ENCODE measurements at regions not wholly inside any gene's neighbourhood (a gene's known extent, or its start where the extent isn't known, plus 50 kb on each side); places are given as distances from the start of the nearest gene placed in this dataset.
"Not testable (repeated sequence)": the region's sequence is repeated elsewhere in the genome, so short reads cannot be mapped to it uniquely, and the experiment has no call there.

DNA sequence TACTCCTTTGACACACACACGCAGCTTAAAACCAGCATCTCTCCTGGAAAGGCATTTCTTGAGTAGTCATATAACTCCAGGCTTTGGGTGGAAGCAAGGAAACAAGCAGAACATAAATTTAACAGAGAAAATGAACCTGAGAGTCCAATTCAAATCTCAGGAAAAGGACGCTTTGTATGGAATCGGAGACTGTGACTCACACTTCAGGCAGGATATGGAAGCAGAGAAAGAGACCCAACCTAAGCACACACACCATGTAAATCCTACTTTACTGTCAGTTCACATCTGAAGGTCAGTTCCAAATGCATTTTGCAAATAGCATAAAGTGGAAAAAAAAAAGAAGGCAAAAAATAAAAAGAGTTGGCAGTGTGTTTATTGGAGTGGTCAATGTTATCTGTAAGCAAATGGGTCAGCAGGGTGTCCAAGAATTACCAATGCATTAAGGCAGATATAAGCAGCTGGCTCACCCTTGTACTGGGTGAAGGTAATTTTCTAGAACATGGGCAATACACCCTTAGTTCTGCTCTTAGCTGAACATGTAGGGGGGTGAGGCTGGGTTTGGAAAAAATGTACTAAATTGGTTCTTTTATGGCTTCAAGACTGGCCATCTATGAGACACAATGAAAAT is 283.7 kb upstream of the NT5E start:
- DNase-seq = no peak
- Histone ChIP-seq H3K9me3 (replicated peaks) (no peaks in the 10 kb centered on the region), H3K36me3 (no peaks in the 10 kb centered on the region), H3K27me3 (no peaks in the 10 kb centered on the region), H3K27ac (no peak overlapping the region), H3K4me1 (no peaks in the 10 kb centered on the region), H3K4me3 (no peak overlapping the region)

DNA sequence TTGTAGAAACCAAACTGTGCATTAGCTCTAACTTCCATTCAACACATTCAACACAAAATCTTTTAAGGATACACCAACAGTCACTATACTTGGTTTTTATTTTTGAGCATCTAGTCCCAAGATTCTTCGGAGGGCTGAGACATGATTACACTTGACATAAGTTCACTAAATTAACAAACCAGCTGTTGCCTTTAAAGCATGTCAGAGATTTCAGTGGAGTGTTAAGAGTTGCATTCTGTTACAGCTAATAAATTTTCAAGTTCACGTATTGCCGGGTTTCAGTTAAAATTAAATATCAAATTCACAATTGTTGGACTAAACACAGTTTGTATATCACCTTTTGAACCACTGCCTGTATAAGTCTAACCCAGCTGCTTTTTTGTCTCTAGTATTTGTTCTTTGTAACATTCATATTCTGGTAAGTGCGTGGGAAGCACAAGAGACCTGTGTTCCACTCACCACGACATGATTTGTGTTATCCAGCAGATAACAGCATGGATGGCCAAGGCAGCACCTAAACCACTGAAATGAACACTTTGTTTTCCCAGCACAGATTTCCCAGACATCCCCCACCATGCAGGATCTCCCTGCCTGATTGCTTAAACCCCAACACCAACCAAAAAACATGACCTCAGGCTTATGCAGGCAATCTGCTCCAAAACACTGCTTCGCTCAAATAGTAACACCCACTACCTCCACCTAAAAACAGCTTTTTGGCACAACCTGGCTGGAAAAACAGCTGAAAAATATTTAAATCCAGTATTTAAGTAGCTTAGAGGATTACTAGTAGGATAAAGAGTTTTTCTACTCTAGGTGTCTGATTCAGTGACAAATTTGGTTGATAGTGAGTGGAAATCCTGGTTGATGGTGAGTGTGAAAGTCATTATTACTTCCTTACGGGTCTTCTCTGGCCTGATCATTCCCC is 286.5 kb upstream of the NT5E start:
- Histone ChIP-seq H3K9me3 (replicated peaks) (no peaks in the 10 kb centered on the region), H3K27ac (no peak overlapping the region), H3K36me3 (no peaks in the 10 kb centered on the region), H3K4me1 (no peaks in the 10 kb centered on the region), H3K27me3 (no peaks in the 10 kb centered on the region), H3K4me3 (no peak overlapping the region)
- DNase-seq = no peak

DNA sequence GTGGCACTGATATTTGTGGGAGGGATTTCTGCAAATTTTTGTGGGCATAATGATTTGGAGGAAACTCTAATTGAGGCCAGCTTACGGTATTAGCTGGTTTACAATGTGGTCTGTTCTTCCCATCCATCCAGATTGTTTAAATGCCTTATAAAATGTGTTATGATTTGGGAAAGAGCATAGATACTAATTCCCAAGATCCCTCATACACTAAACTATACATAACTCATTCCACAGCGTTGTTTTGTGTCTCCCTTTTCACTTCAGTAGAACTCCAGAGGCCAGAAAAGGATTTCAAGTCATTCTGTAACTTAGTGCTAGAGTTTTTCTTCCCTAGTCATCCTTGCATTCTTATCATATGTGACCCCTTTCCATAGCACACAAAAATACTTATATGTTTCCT is 292.6 kb upstream of the NT5E start:
- Histone ChIP-seq H3K27me3 (no peaks in the 10 kb centered on the region), H3K9me3 (replicated peaks) (no peaks in the 10 kb centered on the region), H3K36me3 (no peaks in the 10 kb centered on the region), H3K4me3 (no peak overlapping the region), H3K27ac (no peak overlapping the region), H3K4me1 (no peaks in the 10 kb centered on the region)
- no peak for DNase-seq

DNA sequence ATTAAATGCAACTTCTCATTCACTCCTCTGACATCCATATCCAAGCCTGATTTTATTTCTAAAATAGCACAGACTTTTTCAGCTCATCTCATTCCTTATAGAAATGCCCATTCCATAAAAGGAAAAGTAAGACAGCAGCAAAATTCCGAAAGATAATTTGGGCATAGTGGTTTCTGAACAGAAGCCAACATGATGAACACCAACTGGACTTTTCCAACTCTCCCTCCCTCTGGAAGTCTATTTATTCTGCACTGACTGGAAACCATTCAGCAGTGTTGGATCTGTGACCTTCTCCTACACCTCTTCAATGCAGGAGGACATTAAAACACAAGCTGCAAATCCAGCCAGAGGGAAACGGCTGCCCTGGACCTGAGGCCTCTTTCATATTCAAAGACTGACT is 306.2 kb upstream of the NT5E start:
- H3K9me3 ChIP-seq (replicated peaks) = no peaks in the 10 kb centered on the region
- H3K4me1 ChIP-seq = no peaks in the 10 kb centered on the region
- H3K4me3 ChIP-seq = no peak overlapping the region
- no peak overlapping the region for H3K27ac ChIP-seq
- no peaks in the 10 kb centered on the region for H3K27me3 ChIP-seq
- no peak for DNase-seq
- no peaks in the 10 kb centered on the region; the same call in 1 of the 2 replicates for H3K36me3 ChIP-seq

DNA sequence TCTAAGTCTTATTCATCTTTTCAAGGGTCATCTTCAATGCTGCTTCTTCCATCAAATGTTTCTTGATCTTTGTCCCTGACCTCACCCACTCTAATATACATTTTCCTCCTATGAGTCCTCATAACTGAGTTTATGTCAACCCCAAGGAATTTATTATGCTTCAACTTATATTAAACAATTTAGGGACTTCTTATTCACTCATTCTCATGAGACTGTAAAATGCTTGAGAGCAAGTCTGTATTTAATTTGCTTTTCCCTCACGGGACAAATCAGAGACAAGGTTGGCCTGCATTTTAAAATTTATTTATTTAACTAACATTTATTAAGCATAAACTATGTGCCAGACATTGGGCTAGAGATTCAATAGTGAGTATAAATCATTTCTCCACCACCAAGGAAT is 312.0 kb upstream of the NT5E start:
- DNase-seq = no peak
- Histone ChIP-seq H3K9me3 (replicated peaks) (no peaks in the 10 kb centered on the region), H3K36me3 (no peaks in the 10 kb centered on the region; the same call in 1 of the 2 replicates), H3K27me3 (no peaks in the 10 kb centered on the region), H3K27ac (no peak overlapping the region), H3K4me3 (no peak overlapping the region), H3K4me1 (no peaks in the 10 kb centered on the region)

DNA sequence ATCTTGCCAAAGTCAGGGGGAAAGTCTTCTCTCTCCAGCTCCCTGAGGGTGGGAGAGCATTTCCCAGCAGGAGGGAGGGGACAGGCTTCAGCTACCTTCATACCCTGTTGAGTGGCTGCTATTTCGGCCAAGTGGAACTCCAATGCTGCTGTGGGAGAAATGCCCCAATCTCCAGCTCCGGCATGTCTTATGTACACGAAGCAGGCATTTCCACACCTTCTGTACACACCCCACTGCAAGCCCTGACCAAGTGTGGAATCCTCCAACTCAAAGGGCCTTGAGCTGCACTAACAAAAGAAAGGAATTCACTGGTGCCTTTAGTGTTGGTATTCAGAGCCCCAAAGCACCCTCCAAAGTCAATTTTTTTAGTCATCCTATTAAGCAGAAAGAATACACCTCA is 313.6 kb upstream of the NT5E start:
- Histone ChIP-seq H3K36me3 (no peaks in the 10 kb centered on the region; the same call in 1 of the 2 replicates), H3K27me3 (no peaks in the 10 kb centered on the region), H3K9me3 (replicated peaks) (no peaks in the 10 kb centered on the region), H3K4me1 (no peaks in the 10 kb centered on the region), H3K4me3 (no peak overlapping the region), H3K27ac (no peak overlapping the region)
- no peak for DNase-seq

DNA sequence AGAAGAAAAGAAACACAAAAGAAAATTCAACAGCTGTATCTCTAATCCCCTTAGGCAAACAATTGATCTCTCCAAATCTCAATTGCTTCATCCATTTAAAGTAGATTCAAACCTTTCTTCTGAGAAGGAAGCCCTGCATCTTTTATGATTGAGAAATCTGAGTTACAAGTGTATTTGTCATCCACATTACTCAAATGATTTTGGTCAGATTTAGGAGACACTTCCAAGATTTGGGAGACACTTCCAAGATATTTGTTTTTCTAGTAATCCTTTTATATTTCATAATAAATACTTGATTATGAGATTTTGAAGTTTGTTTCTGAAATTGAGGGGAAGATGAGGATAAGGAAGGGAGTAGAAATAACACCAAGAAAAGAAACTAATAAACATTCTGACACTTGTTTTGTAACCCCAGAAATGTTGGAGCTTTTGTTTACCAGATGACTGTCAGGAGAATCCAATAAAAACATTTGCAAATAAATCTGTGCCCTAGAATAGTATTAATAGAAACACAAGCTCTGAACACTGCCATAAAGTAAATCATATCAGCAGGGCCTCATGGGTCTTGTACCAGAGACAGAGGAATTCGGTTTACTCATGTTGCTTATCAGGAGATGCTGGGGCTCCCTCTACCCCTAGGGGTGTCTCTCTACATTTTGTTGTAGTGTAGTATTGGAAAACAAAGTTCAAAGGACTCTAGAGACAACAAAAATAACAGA is 314.3 kb upstream of the NT5E start:
- no peaks in the 10 kb centered on the region for H3K36me3 ChIP-seq
- H3K4me1 ChIP-seq = no peaks in the 10 kb centered on the region
- no peak for DNase-seq
- no peak overlapping the region for H3K27ac ChIP-seq
- H3K4me3 ChIP-seq = no peak overlapping the region
- no peaks in the 10 kb centered on the region for H3K27me3 ChIP-seq
- H3K9me3 ChIP-seq (replicated peaks) = no peaks in the 10 kb centered on the region

DNA sequence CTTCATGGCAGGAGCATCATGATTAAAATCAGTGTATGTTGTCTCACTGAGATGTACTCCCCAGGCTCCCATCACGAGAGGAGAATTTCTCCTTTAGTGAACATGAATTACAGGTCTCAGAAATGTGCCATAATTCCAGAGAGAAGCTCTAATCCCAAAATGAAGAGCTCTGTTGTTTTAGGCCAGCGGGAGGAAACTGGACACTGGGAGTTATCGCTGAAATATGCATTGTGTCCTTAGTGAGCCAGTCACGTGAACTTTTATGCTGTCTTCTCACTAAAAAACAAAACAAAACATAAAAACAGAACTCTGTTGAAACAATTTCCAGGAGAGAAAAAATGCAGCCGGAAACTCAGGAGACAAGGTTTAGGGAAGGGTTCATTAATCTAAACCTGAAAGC is 315.7 kb upstream of the NT5E start:
- Histone ChIP-seq H3K27me3 (no peaks in the 10 kb centered on the region), H3K27ac (no peak overlapping the region), H3K36me3 (no peaks in the 10 kb centered on the region), H3K4me1 (no peaks in the 10 kb centered on the region), H3K9me3 (replicated peaks) (no peaks in the 10 kb centered on the region), H3K4me3 (no peak overlapping the region)
- DNase-seq = no peak

DNA sequence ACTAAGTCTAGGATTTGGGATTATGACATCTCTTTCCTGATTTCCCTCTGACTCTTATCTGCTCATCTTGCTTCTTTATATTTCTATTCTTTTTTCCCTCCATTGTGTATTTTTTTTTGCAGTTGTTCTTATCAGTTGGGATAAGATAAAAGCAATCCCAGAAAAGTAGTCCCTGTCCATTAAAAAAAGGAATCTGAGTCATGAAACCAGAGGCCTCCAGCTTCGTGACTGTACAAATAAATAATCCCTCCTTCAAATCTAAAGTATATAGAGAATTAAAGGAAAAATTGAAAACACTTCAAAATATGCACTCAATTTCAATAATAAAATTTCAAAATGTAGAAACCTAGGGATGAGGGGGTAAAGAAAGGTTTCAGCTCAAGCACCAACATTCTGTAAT is 317.8 kb upstream of the NT5E start:
- H3K4me3 ChIP-seq = no peak overlapping the region

DNA sequence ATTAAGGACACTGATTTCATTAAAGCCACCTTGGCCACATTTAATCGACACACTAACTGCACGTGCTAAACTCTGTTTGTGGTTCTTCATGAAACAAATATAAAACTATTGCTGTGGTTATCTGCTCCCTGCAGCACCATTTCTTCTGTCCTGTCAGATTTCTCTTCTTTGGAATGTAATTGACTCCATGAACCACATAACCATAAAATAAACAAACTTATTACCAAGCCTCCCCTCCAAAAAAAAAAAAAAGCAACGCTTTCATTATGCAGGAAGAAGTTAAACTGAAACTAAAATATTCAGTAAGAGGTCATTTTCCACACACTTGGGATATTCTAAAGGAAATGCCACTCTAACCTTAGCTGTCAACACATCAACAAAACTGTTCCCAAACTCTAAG is 319.1 kb upstream of the NT5E start:
- Histone ChIP-seq H3K27ac (no peak overlapping the region), H3K9me3 (replicated peaks) (no peaks in the 10 kb centered on the region), H3K4me3 (no peak overlapping the region), H3K27me3 (no peaks in the 10 kb centered on the region), H3K4me1 (no peaks in the 10 kb centered on the region), H3K36me3 (no peaks in the 10 kb centered on the region)
- DNase-seq = no peak

More for the DNA sequence above, 317.8 kb upstream of the NT5E start:
- no peaks in the 10 kb centered on the region for H3K27me3 ChIP-seq
- no peaks in the 10 kb centered on the region for H3K9me3 ChIP-seq (replicated peaks)
- H3K36me3 ChIP-seq = no peaks in the 10 kb centered on the region
- H3K27ac ChIP-seq = no peak overlapping the region
- DNase-seq = no peak
- H3K4me1 ChIP-seq = no peaks in the 10 kb centered on the region

DNA sequence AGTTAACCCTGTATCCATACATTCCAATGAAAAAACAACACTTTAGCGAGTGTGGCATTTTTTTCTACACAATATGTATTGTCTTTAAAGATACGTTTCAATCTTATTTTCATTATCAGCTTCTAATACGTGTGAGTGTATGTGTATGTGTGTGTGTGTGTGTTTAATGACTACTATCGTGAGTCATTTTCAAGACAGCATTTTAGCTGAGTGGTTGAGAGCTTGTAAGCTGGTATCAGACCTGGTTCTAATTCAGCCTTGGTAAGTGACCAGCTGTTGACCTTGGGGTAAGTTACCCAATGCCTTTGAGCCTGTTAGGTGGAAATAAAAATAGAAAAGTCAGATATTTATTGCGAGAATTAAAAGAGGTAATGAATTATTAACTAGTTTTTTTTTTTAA is 320.0 kb upstream of the NT5E start:
- H3K27ac ChIP-seq = no peak overlapping the region
- DNase-seq = no peak
- H3K27me3 ChIP-seq = no peaks in the 10 kb centered on the region
- no peaks in the 10 kb centered on the region for H3K4me1 ChIP-seq
- H3K4me3 ChIP-seq = no peak overlapping the region
- H3K36me3 ChIP-seq = no peaks in the 10 kb centered on the region
- H3K9me3 ChIP-seq (replicated peaks) = no peaks in the 10 kb centered on the region

DNA sequence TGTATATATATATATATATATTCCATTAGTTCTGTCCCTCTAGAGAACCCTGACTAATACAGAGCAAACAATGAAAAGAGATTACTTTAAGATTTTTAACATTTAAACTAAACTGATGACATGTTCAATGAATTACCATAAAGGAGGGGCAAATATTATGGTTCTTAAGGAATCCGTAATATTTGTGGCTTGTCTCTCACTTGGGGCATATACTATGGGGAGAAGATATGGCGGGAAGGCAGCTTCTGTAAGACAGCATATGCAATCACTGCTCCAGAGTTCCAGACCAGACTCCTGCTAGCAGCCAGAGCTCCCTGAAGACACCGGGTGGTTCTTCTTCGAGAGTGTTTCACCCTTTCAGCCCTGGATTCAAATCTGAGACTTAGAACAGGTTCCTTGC is 321.1 kb upstream of the NT5E start:
- no peak for DNase-seq
- no peaks in the 10 kb centered on the region for H3K4me1 ChIP-seq
- no peaks in the 10 kb centered on the region for H3K36me3 ChIP-seq
- no peaks in the 10 kb centered on the region for H3K9me3 ChIP-seq (replicated peaks)
- H3K4me3 ChIP-seq = no peak overlapping the region
- no peak overlapping the region for H3K27ac ChIP-seq
- H3K27me3 ChIP-seq = no peaks in the 10 kb centered on the region

DNA sequence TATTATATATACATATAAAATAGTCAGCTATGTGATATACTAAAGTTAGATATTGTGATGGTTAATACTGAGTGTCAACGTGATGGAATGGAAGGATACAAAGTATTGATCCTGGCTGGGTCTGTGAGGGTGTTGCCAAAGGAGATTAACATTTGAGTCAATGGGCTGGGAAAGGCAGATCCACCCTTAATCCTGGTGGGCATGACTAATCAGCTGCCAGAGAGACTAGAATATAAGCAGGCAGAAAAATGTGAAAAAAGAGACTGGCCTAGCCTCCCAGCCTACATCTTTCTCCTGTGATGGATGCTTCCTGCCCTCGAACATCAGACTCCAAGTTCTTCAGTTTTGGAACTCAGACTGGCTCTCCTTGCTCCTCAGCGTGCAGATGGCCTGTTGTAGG is 321.6 kb upstream of the NT5E start:
- not testable (repeated sequence) for H3K36me3 ChIP-seq; H3K27ac ChIP-seq; H3K4me3 ChIP-seq; H3K27me3 ChIP-seq; DNase-seq; H3K4me1 ChIP-seq; H3K9me3 ChIP-seq (replicated peaks)

DNA sequence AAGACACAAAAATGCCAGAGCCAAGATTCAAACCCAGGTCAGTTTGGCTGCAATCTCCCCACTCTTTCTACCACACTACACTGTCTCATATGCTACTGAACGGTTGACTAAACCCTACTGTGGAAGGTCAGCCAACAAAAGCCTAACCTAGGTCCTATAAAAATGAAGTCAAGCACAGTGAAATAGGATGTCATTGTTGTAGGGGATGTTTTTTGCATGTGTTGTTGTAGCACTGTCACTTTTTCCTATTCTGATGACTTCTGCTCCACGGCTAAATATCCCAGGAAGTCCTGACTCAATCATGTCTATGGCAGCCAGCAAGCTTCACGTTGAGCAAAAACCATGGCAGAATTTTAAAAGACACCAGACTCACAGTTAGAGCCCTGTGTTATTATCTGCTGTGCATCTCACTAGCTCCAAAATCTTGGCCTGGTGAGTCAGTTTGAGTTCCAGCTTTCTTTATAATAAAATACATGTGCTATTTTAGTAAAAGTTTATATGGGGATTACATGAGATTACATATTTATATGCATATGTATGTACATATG is 322.1 kb upstream of the NT5E start:
- no peak overlapping the region for H3K4me3 ChIP-seq
- H3K4me1 ChIP-seq = no peaks in the 10 kb centered on the region
- no peaks in the 10 kb centered on the region for H3K27me3 ChIP-seq
- DNase-seq = no peak
- H3K27ac ChIP-seq = no peak overlapping the region
- H3K36me3 ChIP-seq = no peaks in the 10 kb centered on the region
- H3K9me3 ChIP-seq (replicated peaks) = no peaks in the 10 kb centered on the region

DNA sequence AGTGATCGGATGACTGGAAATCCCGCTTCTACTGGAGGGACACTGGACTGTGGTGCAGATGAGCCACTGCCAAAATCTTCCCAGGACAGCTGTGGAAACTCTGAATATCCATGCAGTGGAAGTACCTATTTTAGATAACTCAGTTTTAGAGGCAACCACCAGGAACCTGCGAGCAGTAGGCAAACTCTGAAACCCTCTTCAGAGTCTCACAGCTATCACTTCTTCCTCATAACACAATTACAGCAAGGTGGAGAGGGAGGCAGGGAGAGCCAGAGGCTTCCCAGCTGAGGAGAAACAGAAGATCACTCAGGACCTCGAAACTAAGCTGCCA is 322.8 kb upstream of the NT5E start:
- Histone ChIP-seq H3K9me3 (replicated peaks) (no peaks in the 10 kb centered on the region), H3K4me3 (no peak overlapping the region), H3K4me1 (no peaks in the 10 kb centered on the region), H3K36me3 (no peaks in the 10 kb centered on the region), H3K27ac (no peak overlapping the region), H3K27me3 (no peaks in the 10 kb centered on the region)
- DNase-seq = no peak

Data from SJCRH30 (cell line).